NB4 (cell line): ENCODE measurements at regions not wholly inside any gene's neighbourhood (a gene's known extent, or its start where the extent isn't known, plus 50 kb on each side); places are given as distances from the start of the nearest gene placed in this dataset.

Source experiments
- MAX ChIP-seq: IDR thresholded peaks from 2 replicates; pipeline ENCODE4 v1.6.1; 2011; ENCODE audit warnings: low read depth, low read length
- MYC ChIP-seq: IDR thresholded peaks from 2 replicates; pipeline ENCODE4 v1.6.1; 2011; ENCODE audit warnings: low read depth, low read length
- POLR2A ChIP-seq: IDR thresholded peaks from 2 replicates; pipeline ENCODE4 v1.6.1; 2011; ENCODE audit warnings: mild to moderate bottlenecking; ENCODE audit not compliant: insufficient read length; ENCODE audit errors: extremely low read depth
- TF ChIP-seq, protein P1 (sequence below): IDR thresholded peaks from one replicate; pipeline ENCODE4 v1.5.1; 2012; ENCODE audit warnings: low read depth, low read length

GRCh38 chr1:215474940-215475339, 92.2 kb upstream of the KCTD3 start:
- TF ChIP-seq, protein P1, sequence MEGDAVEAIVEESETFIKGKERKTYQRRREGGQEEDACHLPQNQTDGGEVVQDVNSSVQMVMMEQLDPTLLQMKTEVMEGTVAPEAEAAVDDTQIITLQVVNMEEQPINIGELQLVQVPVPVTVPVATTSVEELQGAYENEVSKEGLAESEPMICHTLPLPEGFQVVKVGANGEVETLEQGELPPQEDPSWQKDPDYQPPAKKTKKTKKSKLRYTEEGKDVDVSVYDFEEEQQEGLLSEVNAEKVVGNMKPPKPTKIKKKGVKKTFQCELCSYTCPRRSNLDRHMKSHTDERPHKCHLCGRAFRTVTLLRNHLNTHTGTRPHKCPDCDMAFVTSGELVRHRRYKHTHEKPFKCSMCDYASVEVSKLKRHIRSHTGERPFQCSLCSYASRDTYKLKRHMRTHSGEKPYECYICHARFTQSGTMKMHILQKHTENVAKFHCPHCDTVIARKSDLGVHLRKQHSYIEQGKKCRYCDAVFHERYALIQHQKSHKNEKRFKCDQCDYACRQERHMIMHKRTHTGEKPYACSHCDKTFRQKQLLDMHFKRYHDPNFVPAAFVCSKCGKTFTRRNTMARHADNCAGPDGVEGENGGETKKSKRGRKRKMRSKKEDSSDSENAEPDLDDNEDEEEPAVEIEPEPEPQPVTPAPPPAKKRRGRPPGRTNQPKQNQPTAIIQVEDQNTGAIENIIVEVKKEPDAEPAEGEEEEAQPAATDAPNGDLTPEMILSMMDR, result no peak
- TF ChIP-seq MAX (no peak), MYC (no peak), POLR2A (no peak)
